IPS-20b (cell line): ENCODE measurements at regions not wholly inside any gene's neighbourhood (a gene's known extent, or its start where the extent isn't known, plus 50 kb on each side); places are given as distances from the start of the nearest gene placed in this dataset.

ENCODE experiments used
- H3K27ac ChIP-seq: one replicate; pipeline ENCODE4 v1.5.1; 2013; ENCODE audit warnings: low read length
- H3K27me3 ChIP-seq: 2 replicates; pipeline ENCODE4 v1.6.1; 2013; ENCODE audit warnings: mild to moderate bottlenecking, low read length, inconsistent platforms; ENCODE audit not compliant: insufficient read depth
- H3K36me3 ChIP-seq: 2 replicates; pipeline ENCODE4 v1.6.1; 2013; ENCODE audit warnings: low read depth, mild to moderate bottlenecking, inconsistent platforms, low read length, moderate library complexity; ENCODE audit not compliant: insufficient read depth
- H3K4me1 ChIP-seq: 2 replicates; pipeline ENCODE4 v1.6.1; 2013; ENCODE audit warnings: mild to moderate bottlenecking, control low read depth, inconsistent platforms, low read length, moderate library complexity; ENCODE audit not compliant: insufficient read depth
- H3K4me3 ChIP-seq: 2 replicates; pipeline ENCODE4 v1.5.1; 2013; ENCODE audit warnings: mild to moderate bottlenecking, low read length, inconsistent platforms
- H3K9ac ChIP-seq: 2 replicates; pipeline ENCODE4 v1.6.1; 2013; ENCODE audit warnings: low read depth, mild to moderate bottlenecking, inconsistent platforms, low read length, moderate library complexity
- H3K9me3 ChIP-seq: 2 replicates; pipeline ENCODE4 v1.6.1; 2013; ENCODE audit warnings: mild to moderate bottlenecking, low read depth, low read length, inconsistent platforms; ENCODE audit not compliant: insufficient read depth

- Histone ChIP-seq H3K9ac (no peak overlapping the region), H3K9me3 (peaks cover 10% of the 10 kb centered on the region; the same call in 1 of the 2 replicates), H3K4me1 (no peaks in the 10 kb centered on the region), H3K4me3 (no peak overlapping the region), H3K27me3 (no peaks in the 10 kb centered on the region), H3K27ac (no peak overlapping the region), H3K36me3 (no peaks in the 10 kb centered on the region)
Observed at GRCh38 chr18:67596003-67596402, 79.5 kb upstream of the DSEL start.

DNA sequence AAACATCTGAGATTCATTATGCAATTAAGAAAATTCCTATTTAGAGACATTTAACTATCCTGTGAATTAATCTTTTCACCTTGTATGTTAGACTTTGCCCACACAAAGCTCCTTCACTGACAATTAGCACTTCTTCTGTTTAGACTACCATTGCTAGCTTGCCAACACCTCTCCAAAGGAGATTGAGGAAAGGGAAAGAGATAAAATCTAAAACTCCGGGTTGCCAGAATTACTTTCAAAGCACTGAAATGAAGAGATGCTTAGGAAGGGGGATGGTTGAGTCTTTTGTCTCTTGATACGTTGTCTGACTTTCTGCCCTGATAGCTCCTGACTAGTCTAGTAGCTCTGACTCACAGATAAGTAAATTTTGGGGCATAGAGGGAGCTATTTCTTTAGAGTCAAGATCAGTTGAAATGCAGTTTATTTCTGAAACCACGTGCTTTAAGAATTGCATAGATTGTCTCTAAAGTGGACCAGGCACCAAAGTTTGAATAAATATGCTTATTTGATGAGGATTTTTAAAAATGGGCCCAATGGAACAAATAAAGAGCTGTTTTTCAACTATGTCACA is 74.1 kb upstream of the DSEL start:
- Histone ChIP-seq H3K27me3 (no peaks in the 10 kb centered on the region), H3K27ac (no peak overlapping the region), H3K9ac (no peak overlapping the region), H3K4me3 (no peak overlapping the region), H3K9me3 (peaks cover 10% of the 10 kb centered on the region; the same call in 1 of the 2 replicates), H3K4me1 (peaks cover 4% of the 10 kb centered on the region; the same call in 1 of the 2 replicates), H3K36me3 (no peaks in the 10 kb centered on the region)

- Histone ChIP-seq H3K36me3 (no peaks in the 10 kb centered on the region), H3K27me3 (no peaks in the 10 kb centered on the region), H3K4me1 (peaks cover 4% of the 10 kb centered on the region; the same call in 1 of the 2 replicates), H3K27ac (no peak overlapping the region), H3K4me3 (no peak overlapping the region), H3K9ac (no peak overlapping the region), H3K9me3 (no peaks in the 10 kb centered on the region)
Observed at GRCh38 chr18:67589325-67589724, 72.8 kb upstream of the DSEL start.

- Histone ChIP-seq H3K27ac (no peak overlapping the region), H3K4me1 (peaks cover 9% of the 10 kb centered on the region; the same call in 1 of the 2 replicates), H3K27me3 (no peaks in the 10 kb centered on the region), H3K9me3 (no peaks in the 10 kb centered on the region), H3K9ac (no peak overlapping the region), H3K36me3 (no peaks in the 10 kb centered on the region), H3K4me3 (no peak overlapping the region)
Observed at GRCh38 chr18:67586101-67586500, 69.6 kb upstream of the DSEL start.

DNA sequence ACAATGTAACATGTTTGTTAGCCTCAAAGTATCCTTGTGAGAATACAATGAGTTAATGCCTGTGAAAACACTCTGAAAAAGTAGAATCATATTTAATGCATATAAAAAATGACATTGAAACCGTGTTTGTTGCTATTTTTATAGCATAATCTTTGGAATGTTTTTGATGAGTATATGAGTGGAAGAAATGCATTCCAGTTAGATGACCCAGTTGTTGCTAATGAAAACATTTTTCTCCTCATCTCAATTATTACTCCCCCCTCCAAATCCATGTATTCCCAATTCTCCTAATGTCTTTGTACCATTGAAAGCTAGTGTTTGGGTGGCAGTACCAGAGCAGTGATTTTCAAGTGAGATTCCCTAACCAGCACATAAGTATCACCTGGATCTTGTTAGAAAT is 67.1 kb upstream of the DSEL start:
- Histone ChIP-seq H3K36me3 (no peaks in the 10 kb centered on the region), H3K27ac (no peak overlapping the region), H3K9me3 (no peaks in the 10 kb centered on the region), H3K4me3 (no peak overlapping the region), H3K27me3 (no peaks in the 10 kb centered on the region), H3K4me1 (peaks cover 5% of the 10 kb centered on the region; the same call in 1 of the 2 replicates), H3K9ac (no peak overlapping the region)

DNA sequence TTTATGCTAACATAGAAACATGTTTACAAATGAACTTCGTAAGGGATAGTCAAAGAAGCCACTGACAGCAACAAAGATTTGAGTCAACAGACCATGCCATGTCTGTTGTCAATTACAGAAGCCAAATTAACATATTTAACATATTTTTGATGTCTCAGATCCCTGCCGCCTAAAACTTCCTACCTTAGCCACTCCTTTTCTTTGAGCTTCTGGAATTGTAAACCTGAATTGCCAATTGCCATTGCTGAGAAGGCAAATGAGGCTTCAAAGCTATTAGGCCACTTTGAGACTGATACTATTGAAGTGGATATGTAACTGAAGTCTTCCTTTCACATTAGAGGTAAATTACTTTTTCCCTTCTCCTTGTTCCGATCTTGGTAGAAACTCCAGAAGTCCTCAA is 66.0 kb upstream of the DSEL start:
- Histone ChIP-seq H3K27ac (no peak overlapping the region), H3K27me3 (no peaks in the 10 kb centered on the region), H3K36me3 (no peaks in the 10 kb centered on the region), H3K4me1 (peaks cover 5% of the 10 kb centered on the region; the same call in 1 of the 2 replicates), H3K9ac (no peak overlapping the region), H3K9me3 (no peaks in the 10 kb centered on the region), H3K4me3 (no peak overlapping the region)

DNA sequence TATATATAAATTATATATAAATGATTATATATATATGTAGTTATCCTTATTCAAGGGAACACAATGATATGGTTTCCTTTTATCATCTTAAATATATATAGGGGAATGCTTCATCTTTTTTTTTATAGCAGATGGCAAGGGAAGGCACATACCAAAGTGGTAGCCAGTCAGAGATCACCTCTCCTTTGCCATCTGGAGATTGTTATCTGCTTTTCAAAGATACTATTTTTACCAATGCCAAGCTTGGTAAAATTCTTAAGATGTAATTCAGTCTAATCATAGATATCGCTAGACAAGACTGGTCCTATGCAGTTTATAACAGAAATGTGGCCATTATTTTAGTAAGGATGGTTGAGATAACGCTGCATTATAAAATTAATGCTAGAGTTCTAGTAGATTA is 64.7 kb upstream of the DSEL start:
- Histone ChIP-seq H3K9ac (no peak overlapping the region), H3K9me3 (no peaks in the 10 kb centered on the region), H3K27me3 (no peaks in the 10 kb centered on the region)

DNA sequence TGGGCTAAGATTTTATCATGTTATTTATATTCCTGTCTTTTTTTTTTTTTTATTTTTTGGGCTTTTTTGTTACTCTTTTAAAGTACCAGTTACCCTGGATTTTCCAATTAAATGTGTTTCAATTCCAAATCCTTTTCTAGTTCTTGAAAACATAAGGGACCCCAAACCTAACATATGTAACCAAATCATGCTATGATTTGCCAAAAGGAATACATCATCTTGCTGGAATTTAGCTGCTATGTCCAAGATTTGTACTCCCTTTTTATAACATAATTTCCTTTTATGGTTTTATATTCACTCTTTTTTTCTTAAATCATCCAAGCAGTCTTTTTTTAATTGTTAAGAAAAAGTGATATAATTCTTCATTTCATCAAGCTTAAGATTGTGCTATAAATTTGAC is 60.9 kb upstream of the DSEL start:
- H3K9me3 ChIP-seq: no peaks in the 10 kb centered on the region
- H3K9ac ChIP-seq: no peak overlapping the region
- no peaks in the 10 kb centered on the region for H3K4me1 ChIP-seq
- no peak overlapping the region for H3K4me3 ChIP-seq
- H3K27me3 ChIP-seq: no peaks in the 10 kb centered on the region
- H3K36me3 ChIP-seq: no peaks in the 10 kb centered on the region
- no peak overlapping the region for H3K27ac ChIP-seq

More for the DNA sequence above, 64.7 kb upstream of the DSEL start:
- H3K4me3 ChIP-seq: no peak overlapping the region
- no peaks in the 10 kb centered on the region for H3K36me3 ChIP-seq
- peaks cover 5% of the 10 kb centered on the region; the same call in 1 of the 2 replicates for H3K4me1 ChIP-seq
- no peak overlapping the region for H3K27ac ChIP-seq

DNA sequence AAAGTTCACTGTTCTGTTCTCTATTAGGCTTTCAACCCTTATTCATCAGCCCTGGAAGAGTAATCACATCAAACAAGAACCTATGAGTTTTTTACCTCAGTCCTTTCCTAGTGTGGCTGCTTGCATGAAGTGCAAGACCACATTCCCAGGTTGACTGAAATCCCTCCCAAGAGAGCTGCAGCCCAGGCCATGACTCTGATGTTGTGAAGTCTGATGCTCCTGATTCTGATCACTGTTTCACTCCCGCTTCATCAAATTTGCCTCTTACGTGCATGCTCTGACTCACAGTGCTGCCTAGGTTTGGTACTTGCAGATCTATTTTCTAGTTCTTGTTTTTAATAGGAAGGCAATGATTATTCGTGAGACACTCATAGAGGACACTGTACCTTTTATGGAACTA is 58.2 kb upstream of the DSEL start:
- Histone ChIP-seq H3K27ac (no peak overlapping the region), H3K36me3 (no peaks in the 10 kb centered on the region), H3K9ac (no peak overlapping the region), H3K27me3 (no peaks in the 10 kb centered on the region), H3K4me3 (no peak overlapping the region), H3K4me1 (no peaks in the 10 kb centered on the region), H3K9me3 (no peaks in the 10 kb centered on the region)

- Histone ChIP-seq H3K9me3 (no peaks in the 10 kb centered on the region), H3K4me1 (peaks cover 4% of the 10 kb centered on the region; the same call in 1 of the 2 replicates), H3K27ac (no peak overlapping the region), H3K36me3 (no peaks in the 10 kb centered on the region), H3K4me3 (no peak overlapping the region), H3K27me3 (no peaks in the 10 kb centered on the region), H3K9ac (no peak overlapping the region)
Observed at GRCh38 chr18:67568166-67568565, 51.6 kb upstream of the DSEL start.
